NK-92 (cell line): ENCODE measurements at regions not wholly inside any gene's neighbourhood (a gene's known extent, or its start where the extent isn't known, plus 50 kb on each side); places are given as distances from the start of the nearest gene placed in this dataset.
"Not testable (repeated sequence)": the region's sequence is repeated elsewhere in the genome, so short reads cannot be mapped to it uniquely, and the experiment has no call there.

Source experiments
- DNase-seq: peaks from one replicate; lab custom pipeline; 2025; ENCODE audit not compliant: unreplicated experiment; lab: John Stamatoyannopoulos, UW

- DNase-seq, result no peak
Observed at GRCh38 chr4:124132161-124132560, 580.4 kb downstream of the ANKRD50 start.

DNA sequence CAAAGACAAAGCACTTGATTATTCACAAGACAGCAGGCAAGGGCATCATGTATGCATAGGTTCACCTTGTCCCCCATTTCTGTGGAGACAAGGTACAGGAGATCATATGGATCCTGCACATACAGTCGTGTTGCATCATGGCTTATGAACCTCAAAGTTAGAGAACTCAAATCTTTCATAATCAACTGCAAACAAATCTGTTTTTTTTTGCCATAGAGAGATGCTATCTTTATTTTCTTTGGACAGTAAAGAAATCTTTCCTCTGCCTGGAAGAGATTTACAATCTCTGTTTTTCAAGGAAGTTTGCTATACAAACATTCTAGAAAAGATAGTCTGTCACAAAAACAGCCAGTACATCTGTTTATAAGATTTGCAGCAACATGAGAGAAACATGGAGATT, 578.8 kb downstream of the ANKRD50 start:
- no peak for DNase-seq

- no peak for DNase-seq
Observed at GRCh38 chr4:124135409-124135813, 577.1 kb downstream of the ANKRD50 start.

DNA sequence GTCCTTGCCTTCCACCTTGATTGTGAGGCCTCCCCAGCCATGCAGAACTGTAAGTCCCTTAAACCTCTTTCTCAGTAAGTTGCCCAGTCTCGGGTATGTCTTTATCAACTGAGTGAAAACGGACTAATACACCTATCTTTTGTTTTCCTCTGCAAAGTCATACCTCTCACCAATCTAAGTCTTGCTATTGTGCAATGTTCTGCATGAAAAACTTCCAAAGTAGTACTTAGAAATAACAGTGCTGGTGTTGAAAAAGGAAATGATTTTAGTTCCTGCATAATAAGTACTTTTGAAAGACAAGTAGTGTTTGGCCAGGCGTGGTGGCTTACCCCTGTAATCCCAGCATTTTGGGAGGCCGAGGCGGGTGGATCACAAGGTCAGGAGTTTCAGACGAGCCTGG, 573.5 kb downstream of the ANKRD50 start:
- no peak for DNase-seq

DNA sequence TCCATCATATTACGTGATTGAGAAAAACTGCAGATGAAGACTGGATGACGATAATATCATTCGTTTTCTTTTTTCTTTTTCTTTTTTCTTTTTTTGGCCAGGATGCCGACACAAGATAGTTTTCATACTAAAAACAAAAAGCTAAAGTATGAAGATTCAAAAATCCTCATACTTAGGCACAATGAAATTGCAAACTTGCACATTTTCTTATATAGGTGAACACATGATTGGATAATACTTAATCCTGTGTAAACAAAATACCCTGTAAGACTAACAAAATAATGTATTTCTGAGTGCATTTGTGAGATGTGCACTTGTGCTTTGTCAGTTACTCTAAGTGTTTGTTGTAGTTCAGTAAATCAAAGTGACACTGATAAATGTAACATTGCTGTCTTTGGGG, 568.9 kb downstream of the ANKRD50 start:
- no peak for DNase-seq

DNA sequence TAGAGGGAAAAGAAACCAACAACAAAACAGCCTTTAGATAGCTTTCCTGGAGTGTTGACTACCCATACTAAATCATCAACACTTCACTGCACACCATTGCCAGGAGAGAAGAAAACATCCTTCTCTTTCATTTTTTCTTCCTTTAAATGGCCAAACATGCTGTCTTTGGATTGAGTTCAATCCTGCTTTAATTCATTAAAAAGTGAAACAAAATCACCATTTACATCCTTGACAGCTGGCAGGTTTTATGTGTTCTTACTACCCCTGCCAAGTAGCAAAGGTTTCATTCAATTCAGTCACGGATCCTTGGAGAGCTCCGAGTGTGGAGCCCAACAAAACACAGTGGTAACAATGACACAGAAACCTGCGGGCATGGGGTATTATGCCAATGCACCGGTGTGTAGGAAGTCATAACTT, 568.3 kb downstream of the ANKRD50 start:
- DNase-seq, result no peak

- DNase-seq, result no peak
Observed at GRCh38 chr4:124146068-124146467, 566.5 kb downstream of the ANKRD50 start.

- no peak for DNase-seq
Observed at GRCh38 chr4:124151031-124151430, 561.5 kb downstream of the ANKRD50 start.

DNA sequence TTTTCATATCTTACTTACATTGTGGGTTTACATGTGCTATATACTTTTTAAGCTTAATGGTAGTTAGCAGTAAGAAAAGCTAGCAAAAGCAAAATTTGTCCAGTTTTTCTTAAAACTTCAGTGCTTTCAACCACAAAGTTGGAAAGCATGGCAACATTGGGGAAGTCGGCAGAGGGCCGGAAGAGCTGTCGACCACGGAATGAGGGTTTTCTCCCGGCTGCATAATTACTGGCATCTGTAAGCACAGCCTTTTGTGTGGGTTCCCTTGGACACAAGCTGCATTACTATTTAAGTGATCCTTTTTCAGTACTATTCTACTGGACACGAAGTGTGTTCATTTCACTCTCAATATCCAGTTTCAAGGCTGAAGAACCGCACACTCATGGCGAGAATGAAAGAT, 560.4 kb downstream of the ANKRD50 start:
- no peak for DNase-seq

DNA sequence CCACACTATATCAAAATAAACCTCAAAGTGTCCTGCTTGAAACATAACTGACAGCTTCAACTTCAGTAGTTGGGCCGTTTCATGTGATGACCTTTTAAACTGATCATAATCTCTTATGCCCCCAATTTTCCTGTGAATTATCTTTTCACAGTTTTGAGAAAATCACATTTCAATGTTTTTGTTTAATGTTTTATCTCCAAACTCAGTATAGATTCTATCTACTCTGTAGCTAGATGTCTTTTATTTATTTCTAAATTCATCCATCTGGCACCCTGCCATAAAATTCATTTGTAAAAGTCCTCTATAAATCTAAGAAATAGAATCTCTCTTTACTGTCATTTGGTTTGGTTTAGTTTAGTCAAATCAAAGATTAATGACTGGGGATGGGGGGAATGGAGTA, 557.3 kb downstream of the ANKRD50 start:
- DNase-seq, result no peak

DNA sequence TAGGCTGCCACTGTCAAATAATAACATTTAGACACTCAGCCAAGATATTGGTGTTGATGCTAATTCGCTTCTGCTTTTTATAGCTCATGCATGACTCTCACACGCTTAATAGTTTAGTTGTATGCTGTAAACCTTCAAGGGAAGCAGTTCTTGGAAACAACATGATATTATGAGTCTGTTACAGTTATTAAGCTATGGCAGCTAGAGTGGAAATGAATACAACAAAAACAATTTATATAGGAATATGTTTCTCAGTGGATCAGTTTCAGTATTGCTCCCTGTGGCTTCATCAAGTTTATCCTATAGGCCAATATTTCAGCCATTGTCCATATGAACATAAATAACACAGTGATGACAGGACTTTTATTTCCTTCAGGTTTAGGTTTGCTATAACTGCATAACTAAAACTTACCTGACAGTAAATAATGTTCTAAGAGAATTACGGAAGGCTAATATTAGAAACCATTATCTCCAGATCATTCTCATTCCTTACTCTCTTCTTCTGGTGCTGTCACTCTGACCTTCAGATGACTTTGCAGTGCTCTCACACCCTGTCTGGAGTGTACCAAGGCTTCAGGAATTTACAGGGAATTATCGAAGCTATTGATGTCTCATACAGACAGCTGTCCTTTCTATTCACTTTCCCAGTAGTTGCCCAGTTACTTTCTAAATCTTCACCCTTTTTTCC, 555.0 kb downstream of the ANKRD50 start:
- no peak for DNase-seq

DNA sequence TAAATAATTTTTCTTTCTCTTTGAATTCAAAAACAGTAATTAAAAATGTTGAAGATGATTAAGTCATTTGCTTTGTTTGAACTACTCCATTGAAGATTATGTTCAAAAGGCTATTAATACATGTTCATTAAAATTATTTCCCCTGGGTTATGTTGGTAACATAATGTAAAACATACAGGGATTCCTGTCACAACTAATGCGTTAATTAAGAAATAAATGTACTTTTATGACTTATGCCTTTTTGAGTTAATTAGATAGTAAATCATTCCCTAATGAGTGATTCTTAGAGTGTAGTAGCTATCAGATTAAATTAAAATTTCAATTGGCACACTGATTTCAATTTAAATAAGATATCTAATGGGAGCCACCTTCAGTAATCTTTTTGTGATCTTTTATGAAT, 549.1 kb downstream of the ANKRD50 start:
- no peak for DNase-seq

DNA sequence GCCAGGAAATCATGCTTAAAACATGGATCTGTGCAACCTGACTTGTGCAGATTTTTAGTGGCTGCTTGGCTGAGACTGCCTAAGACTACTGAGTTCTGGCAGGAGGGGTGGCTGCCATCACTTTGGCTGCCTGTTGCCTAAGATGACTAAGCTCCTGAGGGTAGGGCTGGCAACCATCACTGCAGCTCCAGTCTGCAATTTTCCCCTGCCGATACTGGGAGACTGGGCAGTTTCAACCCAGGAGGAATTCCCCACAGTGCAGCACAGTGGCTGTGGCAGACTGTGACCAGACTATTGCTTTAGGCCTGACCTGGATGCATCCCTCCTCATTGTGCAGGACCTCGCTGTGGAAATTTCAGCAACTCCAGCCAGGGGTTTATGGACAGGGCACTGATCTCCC, 544.9 kb downstream of the ANKRD50 start:
- DNase-seq, result no peak

GRCh38 chr4:124169524-124169923, 543.0 kb downstream of the ANKRD50 start:
- DNase-seq, result not testable (repeated sequence)

DNA sequence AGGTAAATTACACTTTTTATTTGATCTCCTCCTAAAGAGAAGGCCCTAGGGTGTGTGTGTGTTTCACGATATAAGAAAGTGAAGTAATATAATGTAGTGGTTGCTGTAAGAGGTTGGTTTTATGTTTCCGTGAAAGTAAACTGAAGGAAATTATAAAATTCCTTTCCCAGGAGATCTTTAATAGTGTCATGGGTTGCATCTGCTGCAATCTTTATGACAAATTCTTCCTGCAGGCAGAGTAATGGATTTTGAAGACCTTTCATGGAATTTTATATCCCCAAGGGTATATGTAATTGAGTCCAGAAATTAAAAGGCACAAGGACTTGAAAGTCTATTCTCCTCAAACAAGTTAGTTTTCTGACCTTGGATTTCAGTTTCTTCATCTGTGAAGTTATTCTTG, 538.6 kb downstream of the ANKRD50 start:
- no peak for DNase-seq

GRCh38 chr4:124177647-124178425, 534.7 kb downstream of the ANKRD50 start:
- DNase-seq, result no peak

DNA sequence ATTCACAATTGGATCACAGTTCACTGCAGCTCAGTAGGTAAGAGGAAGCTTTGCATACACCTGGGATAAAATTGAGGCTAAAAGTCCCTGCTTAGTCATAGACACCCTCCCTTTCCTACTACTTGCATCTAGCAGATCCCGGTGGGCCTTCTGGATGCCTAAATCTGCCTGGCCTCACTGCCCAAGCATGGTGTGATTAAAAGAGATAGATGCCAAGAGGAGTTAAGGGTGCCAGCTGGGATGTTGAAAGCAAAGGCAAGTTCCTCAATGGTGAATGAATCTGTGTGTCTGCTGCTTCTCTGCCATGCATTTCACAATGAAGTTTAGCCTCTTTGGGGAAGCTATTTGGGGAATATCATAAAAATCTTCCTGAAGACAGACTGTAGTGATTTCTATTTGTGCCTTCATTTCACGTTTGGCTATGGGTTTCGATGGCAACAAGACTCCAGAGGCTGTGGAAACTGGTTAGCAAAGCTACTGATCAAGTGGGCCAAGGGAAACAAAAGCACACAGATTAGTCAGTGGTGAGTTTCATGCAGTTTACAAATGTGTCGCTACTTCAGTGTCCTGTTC, 534.0 kb downstream of the ANKRD50 start:
- DNase-seq, result no peak

DNA sequence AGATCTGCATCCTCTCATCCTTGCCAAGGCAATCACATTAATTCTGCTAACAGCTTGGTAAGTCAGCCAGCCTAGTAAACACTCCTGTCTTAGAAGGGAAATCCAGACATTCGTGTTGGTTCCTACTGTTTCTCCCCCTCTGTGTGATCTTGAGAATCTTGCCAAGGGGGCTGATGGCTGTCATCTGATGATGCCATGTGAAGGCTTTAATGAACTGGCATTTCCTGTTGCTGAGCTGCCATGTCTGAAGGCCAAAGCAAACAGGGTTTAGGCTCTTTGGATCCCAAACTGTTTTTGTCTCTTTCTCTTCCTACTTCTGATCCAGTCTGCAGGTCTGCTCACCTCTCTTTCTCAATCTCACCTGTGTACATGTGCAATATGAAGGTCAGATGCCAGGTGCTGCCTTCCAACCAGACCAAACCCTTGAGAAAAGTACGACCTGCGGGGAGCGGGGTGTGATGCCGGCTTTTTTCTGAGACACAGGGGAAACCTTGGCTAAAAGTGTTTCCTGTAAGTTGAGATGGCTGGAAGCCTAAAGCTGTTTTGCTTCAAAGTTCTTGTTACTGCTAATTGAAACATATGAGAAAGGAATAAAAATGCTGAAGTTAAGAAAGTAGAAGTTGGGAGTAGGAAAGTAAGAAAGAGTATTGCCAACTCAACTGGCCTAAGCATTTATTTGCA, 532.9 kb downstream of the ANKRD50 start:
- DNase-seq, result no peak

GRCh38 chr4:124181039-124181438, 531.5 kb downstream of the ANKRD50 start:
- no peak for DNase-seq

- no peak for DNase-seq
Observed at GRCh38 chr4:124183231-124183630, 529.3 kb downstream of the ANKRD50 start.

- no peak for DNase-seq
Observed at GRCh38 chr4:124183926-124184325, 528.6 kb downstream of the ANKRD50 start.

GRCh38 chr4:124184792-124185191, 527.7 kb downstream of the ANKRD50 start:
- no peak for DNase-seq
